Ovary (tissue), 3 donors: ENCODE measurements at regions not wholly inside any gene's neighbourhood (a gene's known extent, or its start where the extent isn't known, plus 50 kb on each side); places are given as distances from the start of the nearest gene placed in this dataset.

ENCODE experiments used
- EP300 ChIP-seq: sonication (generic); formaldehyde crosslinking; IDR thresholded peaks from one replicate; pipeline ENCODE4 v1.6.1; 2017; ENCODE audit warnings: antibody characterized with exemption
- POLR2A ChIP-seq: fragments of 450-650 bp; IDR thresholded peaks from one replicate; pipeline ENCODE4 v1.6.1; 2017; ENCODE audit warnings: antibody characterized with exemption, mild to moderate bottlenecking, moderate library complexity
- TF ChIP-seq, protein P1 (sequence below), 3 donors: fragments of 450-650 bp in 2 of 3; fragments of 200-600 bp in 1 of 3; IDR thresholded peaks; one replicate each; pipeline versions ENCODE4 v1.5.1 to v1.8.0; 2016 to 2022; ENCODE audit warnings: antibody characterized with exemption in 3 of 3, mild to moderate bottlenecking in 1 of 3
- donor health status: DM: no; HTN: no; CAD: no.

- TF ChIP-seq POLR2A = no peak
- TF ChIP-seq, protein P1, sequence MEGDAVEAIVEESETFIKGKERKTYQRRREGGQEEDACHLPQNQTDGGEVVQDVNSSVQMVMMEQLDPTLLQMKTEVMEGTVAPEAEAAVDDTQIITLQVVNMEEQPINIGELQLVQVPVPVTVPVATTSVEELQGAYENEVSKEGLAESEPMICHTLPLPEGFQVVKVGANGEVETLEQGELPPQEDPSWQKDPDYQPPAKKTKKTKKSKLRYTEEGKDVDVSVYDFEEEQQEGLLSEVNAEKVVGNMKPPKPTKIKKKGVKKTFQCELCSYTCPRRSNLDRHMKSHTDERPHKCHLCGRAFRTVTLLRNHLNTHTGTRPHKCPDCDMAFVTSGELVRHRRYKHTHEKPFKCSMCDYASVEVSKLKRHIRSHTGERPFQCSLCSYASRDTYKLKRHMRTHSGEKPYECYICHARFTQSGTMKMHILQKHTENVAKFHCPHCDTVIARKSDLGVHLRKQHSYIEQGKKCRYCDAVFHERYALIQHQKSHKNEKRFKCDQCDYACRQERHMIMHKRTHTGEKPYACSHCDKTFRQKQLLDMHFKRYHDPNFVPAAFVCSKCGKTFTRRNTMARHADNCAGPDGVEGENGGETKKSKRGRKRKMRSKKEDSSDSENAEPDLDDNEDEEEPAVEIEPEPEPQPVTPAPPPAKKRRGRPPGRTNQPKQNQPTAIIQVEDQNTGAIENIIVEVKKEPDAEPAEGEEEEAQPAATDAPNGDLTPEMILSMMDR (IDR thresholded peaks at IDR 0.05) = no peak
- no peak for TF ChIP-seq EP300
These were observed 552.6 kb downstream of the NSUN3 start for GRCh38 chr3:94615275-94616065.
